ENCODE measurements at regions not wholly inside any gene's neighbourhood (a gene's known extent, or its start where the extent isn't known, plus 50 kb on each side); places are given as distances from the start of the nearest gene placed in this dataset.

DNA sequence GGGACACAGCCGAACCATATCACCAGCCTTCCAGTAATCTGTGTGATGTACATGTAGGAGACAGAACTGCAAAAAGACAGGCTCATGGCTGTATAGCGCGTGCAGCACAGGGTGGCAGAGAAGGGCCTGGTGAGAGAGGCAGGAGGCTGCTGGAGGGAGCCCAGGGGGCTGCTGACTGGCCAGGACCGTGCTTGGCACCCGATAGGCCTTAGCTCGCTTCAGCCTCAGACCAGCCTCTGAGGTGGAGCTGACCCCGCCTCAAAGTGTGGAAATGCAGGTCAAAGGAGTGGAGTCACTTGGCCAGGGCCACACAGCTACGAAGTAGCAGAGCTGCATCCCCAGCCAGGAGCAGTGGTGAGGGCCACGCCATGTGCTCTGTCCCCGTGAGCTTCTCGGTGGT is 707.6 kb downstream of the QKI start:
- no peaks in the 10 kb centered on the region for H3K36me3 ChIP-seq
- H3K9me3 ChIP-seq: no peaks in the 10 kb centered on the region
- TF ChIP-seq, protein P1, sequence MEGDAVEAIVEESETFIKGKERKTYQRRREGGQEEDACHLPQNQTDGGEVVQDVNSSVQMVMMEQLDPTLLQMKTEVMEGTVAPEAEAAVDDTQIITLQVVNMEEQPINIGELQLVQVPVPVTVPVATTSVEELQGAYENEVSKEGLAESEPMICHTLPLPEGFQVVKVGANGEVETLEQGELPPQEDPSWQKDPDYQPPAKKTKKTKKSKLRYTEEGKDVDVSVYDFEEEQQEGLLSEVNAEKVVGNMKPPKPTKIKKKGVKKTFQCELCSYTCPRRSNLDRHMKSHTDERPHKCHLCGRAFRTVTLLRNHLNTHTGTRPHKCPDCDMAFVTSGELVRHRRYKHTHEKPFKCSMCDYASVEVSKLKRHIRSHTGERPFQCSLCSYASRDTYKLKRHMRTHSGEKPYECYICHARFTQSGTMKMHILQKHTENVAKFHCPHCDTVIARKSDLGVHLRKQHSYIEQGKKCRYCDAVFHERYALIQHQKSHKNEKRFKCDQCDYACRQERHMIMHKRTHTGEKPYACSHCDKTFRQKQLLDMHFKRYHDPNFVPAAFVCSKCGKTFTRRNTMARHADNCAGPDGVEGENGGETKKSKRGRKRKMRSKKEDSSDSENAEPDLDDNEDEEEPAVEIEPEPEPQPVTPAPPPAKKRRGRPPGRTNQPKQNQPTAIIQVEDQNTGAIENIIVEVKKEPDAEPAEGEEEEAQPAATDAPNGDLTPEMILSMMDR (IDR thresholded peaks at IDR 0.05; ENCODE audit: low read depth, low read length): no peak

GRCh38 chr6:164121527-164121926 is 707.0 kb downstream of the QKI start:
- Histone ChIP-seq H3K4me1 (no peaks in the 10 kb centered on the region), H3K9me3 (no peaks in the 10 kb centered on the region), H3K27me3 (no peaks in the 10 kb centered on the region), H3K4me3 (ENCODE audit: low read depth, low read length) (no peak overlapping the region), H3K36me3 (no peaks in the 10 kb centered on the region)
- no peak for DNase-seq
- TF ChIP-seq, protein P1 (IDR thresholded peaks at IDR 0.05; ENCODE audit: low read depth, low read length): no peak

More for the DNA sequence above, 707.6 kb downstream of the QKI start:
- Histone ChIP-seq H3K4me1 (no peaks in the 10 kb centered on the region), H3K27me3 (no peaks in the 10 kb centered on the region), H3K4me3 (ENCODE audit: low read depth, low read length) (no peak overlapping the region)
- DNase-seq: no peak

- Histone ChIP-seq H3K4me3 (ENCODE audit: low read depth, low read length) (no peak overlapping the region), H3K27me3 (no peaks in the 10 kb centered on the region), H3K36me3 (no peaks in the 10 kb centered on the region), H3K9me3 (no peaks in the 10 kb centered on the region), H3K4me1 (no peaks in the 10 kb centered on the region)
- TF ChIP-seq, protein P1 (IDR thresholded peaks at IDR 0.05; ENCODE audit: low read depth, low read length): no peak
- no peak for DNase-seq
Measured at GRCh38 chr6:164114651-164115050, 700.1 kb downstream of the QKI start.

- Histone ChIP-seq H3K9me3 (no peaks in the 10 kb centered on the region), H3K27me3 (no peaks in the 10 kb centered on the region), H3K4me3 (ENCODE audit: low read depth, low read length) (no peak overlapping the region), H3K4me1 (no peaks in the 10 kb centered on the region), H3K36me3 (no peaks in the 10 kb centered on the region)
- DNase-seq: no peak
- TF ChIP-seq, protein P1 (IDR thresholded peaks at IDR 0.05; ENCODE audit: low read depth, low read length): no peak
Measured at GRCh38 chr6:164114051-164114450, 699.5 kb downstream of the QKI start.

DNA sequence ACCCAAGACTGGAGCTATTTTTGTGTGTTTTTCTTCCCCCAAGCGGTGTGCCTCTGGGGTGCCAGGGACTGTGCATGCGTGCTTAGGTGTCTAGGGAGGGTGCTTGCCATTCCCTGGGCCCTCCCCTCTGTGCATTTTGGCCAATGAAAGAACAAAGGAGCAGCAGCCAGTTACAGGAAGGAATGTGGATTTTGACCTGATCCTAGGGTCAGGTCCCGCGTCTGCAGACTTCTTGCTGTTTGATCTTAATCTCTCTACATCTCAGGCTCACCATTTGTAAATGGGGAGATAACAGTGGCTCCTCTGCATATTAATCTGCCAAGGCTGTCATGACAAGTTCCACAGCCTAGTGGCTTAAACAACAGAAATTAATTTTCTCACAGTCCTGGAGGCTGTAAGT is 699.1 kb downstream of the QKI start:
- DNase-seq: no peak
- H3K4me3 ChIP-seq (ENCODE audit: low read depth, low read length): no peak overlapping the region
- H3K4me1 ChIP-seq: no peaks in the 10 kb centered on the region
- TF ChIP-seq, protein P1 (IDR thresholded peaks at IDR 0.05; ENCODE audit: low read depth, low read length): no peak
- no peaks in the 10 kb centered on the region for H3K36me3 ChIP-seq
- no peaks in the 10 kb centered on the region for H3K27me3 ChIP-seq
- no peaks in the 10 kb centered on the region for H3K9me3 ChIP-seq

DNA sequence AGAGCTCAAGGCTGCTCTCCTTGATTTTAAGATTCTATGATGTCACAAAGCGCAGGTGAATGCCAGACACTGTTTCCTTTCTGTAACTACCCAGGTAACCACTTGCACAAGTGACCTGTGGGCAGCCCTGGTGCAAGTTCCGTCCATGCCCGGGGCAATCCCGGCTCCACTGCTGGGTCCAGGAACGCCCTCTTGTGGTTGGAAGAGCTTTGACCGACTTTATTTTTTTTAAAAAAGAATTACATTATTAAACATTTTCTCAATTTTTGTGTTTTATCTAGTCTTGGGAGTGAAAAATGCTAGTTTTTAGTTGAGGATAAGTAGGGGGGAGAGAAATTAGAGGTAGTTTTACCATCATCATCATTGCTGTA is 695.2 kb downstream of the QKI start:
- Histone ChIP-seq H3K9me3 (no peaks in the 10 kb centered on the region), H3K4me1 (no peaks in the 10 kb centered on the region), H3K27me3 (no peaks in the 10 kb centered on the region), H3K36me3 (no peaks in the 10 kb centered on the region), H3K4me3 (ENCODE audit: low read depth, low read length) (no peak overlapping the region)
- TF ChIP-seq, protein P1 (IDR thresholded peaks at IDR 0.05; ENCODE audit: low read depth, low read length): peak; percentile 56
- peak; percentile 28 for DNase-seq
